Calu3 (cell line): ENCODE measurements at regions not wholly inside any gene's neighbourhood (a gene's known extent, or its start where the extent isn't known, plus 50 kb on each side); places are given as distances from the start of the nearest gene placed in this dataset.

ENCODE experiments used
- BruUV-seq: library from RNA; stranded (reverse); fragments of 400-500 nt; replicated peaks from 2 replicates; lab custom pipeline; 2021; lab: Mats Ljungman, UMichigan
- CTCF ChIA-PET: fragments of 300-600 bp; sonication (Branson Sonifier 250); formaldehyde crosslinking; loops from one replicate; lab custom pipeline; 2022; ENCODE audit warnings: antibody characterized with exemption; lab: Charles Lee
- DNase-seq: peaks from one replicate; pipeline ENCODE4 v3.0.0; 2022
- H3K27ac Mint-ChIP-seq: one replicate; pipeline ENCODE4 v1.8.0; 2022; ENCODE audit warnings: mixed read lengths; ENCODE audit not compliant: unreplicated experiment
- H3K27me3 Mint-ChIP-seq: one replicate; pipeline ENCODE4 v1.8.0; 2022; ENCODE audit warnings: mixed read lengths; ENCODE audit not compliant: unreplicated experiment
- H3K36me3 Mint-ChIP-seq: one replicate; pipeline ENCODE4 v1.8.0; 2022; ENCODE audit warnings: mild to moderate bottlenecking, moderate library complexity, mixed read lengths; ENCODE audit not compliant: insufficient read depth, unreplicated experiment
- H3K4me1 Mint-ChIP-seq: one replicate; pipeline ENCODE4 v1.8.0; 2022; ENCODE audit warnings: mild to moderate bottlenecking, low read depth, mixed read lengths; ENCODE audit not compliant: unreplicated experiment
- H3K4me3 Mint-ChIP-seq: one replicate; pipeline ENCODE4 v1.8.0; 2022; ENCODE audit warnings: mild to moderate bottlenecking, low read depth, moderate library complexity, mixed read lengths; ENCODE audit not compliant: unreplicated experiment
- H3K9me3 Mint-ChIP-seq: one replicate; pipeline ENCODE4 v1.8.0; 2022; ENCODE audit warnings: low read depth, mixed read lengths; ENCODE audit not compliant: unreplicated experiment
- intact Hi-C: fragments of 100-400 bp; cut with micrococcal nuclease; formaldehyde crosslinking; loops from one replicate; pipeline ENCODE4 v1.10.0; 2022; ENCODE audit not compliant: unreplicated experiment
- TF ChIP-seq, protein P1 (sequence below): fragments of 200-600 bp; IDR thresholded peaks from one replicate; pipeline ENCODE4 v1.8.0; 2022; ENCODE audit warnings: antibody characterized with exemption; ENCODE audit not compliant: unreplicated experiment

DNA sequence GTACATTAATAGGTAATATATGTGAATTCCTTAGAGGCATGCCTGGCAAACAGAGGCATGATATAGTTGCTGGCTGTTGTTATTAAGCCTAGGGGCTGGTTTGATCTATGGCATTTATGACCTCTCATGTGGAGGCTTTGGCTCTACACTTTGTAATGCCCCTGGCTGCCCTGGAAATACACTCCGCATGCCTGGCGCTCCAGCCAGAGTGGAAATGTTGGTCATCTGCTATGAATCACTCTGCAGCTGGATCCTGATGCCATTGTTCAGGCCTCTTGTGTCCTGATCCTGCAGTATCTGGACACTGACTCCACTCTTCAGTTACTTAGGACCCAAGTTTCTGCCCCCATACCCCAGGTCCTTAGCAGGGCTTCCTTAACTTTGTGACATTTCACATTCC lies 200.5 kb upstream of the PCSK2 start:
- no TSS peak for BruUV-seq
- intact Hi-C loops = no loop called here
- peaks cover 4% of the 10 kb centered on the region for H3K36me3 Mint-ChIP-seq
- TF ChIP-seq, protein P1, sequence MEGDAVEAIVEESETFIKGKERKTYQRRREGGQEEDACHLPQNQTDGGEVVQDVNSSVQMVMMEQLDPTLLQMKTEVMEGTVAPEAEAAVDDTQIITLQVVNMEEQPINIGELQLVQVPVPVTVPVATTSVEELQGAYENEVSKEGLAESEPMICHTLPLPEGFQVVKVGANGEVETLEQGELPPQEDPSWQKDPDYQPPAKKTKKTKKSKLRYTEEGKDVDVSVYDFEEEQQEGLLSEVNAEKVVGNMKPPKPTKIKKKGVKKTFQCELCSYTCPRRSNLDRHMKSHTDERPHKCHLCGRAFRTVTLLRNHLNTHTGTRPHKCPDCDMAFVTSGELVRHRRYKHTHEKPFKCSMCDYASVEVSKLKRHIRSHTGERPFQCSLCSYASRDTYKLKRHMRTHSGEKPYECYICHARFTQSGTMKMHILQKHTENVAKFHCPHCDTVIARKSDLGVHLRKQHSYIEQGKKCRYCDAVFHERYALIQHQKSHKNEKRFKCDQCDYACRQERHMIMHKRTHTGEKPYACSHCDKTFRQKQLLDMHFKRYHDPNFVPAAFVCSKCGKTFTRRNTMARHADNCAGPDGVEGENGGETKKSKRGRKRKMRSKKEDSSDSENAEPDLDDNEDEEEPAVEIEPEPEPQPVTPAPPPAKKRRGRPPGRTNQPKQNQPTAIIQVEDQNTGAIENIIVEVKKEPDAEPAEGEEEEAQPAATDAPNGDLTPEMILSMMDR = no peak
- CTCF ChIA-PET = no interaction called here
- no peak for DNase-seq
- H3K4me1 Mint-ChIP-seq = no peaks in the 10 kb centered on the region
- H3K27me3 Mint-ChIP-seq = peaks cover 16% of the 10 kb centered on the region
- H3K27ac Mint-ChIP-seq = no peak overlapping the region
- no peak overlapping the region for H3K4me3 Mint-ChIP-seq
- H3K9me3 Mint-ChIP-seq = no peaks in the 10 kb centered on the region

GRCh38 chr20:17029698-17030097 lies 197.1 kb upstream of the PCSK2 start:
- H3K4me1 Mint-ChIP-seq = no peaks in the 10 kb centered on the region
- TF ChIP-seq, protein P1 = no peak
- no peak for DNase-seq
- H3K36me3 Mint-ChIP-seq = peaks cover 4% of the 10 kb centered on the region
- no peak overlapping the region for H3K4me3 Mint-ChIP-seq
- no TSS peak for BruUV-seq
- CTCF ChIA-PET = no interaction called here
- intact Hi-C loops = no loop called here
- H3K27ac Mint-ChIP-seq = no peak overlapping the region
- peaks cover 18% of the 10 kb centered on the region for H3K27me3 Mint-ChIP-seq
- H3K9me3 Mint-ChIP-seq = no peaks in the 10 kb centered on the region

DNA sequence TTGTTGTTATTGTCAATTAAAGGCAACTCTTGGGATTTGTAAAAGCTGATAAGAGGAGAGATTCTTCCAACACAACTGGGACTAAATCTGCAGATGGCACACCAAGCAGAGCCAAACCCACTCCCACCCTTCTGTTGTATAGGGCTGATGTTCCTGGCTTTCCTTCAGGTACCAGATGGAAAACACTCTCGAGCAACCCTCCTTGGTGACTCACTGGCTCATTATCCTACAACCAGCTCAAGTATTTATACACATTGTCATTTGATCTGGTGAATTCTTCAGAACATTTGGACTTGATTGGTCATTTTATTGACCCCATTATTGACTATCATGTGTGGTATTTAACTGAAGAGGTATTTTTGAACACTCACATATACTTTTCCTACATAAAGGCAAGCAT lies 190.3 kb upstream of the PCSK2 start:
- Mint-ChIP-seq H3K36me3 (no peaks in the 10 kb centered on the region), H3K9me3 (no peaks in the 10 kb centered on the region), H3K27ac (no peak overlapping the region), H3K27me3 (no peaks in the 10 kb centered on the region), H3K4me1 (no peaks in the 10 kb centered on the region), H3K4me3 (no peak overlapping the region)
- no peak for DNase-seq
- CTCF ChIA-PET = no interaction called here
- intact Hi-C loops = no loop called here
- BruUV-seq = no TSS peak
- TF ChIP-seq, protein P1 = no peak

- Mint-ChIP-seq H3K27me3 (no peaks in the 10 kb centered on the region), H3K4me1 (no peaks in the 10 kb centered on the region), H3K9me3 (no peaks in the 10 kb centered on the region), H3K27ac (no peak overlapping the region), H3K36me3 (no peaks in the 10 kb centered on the region), H3K4me3 (no peak overlapping the region)
- no peak for DNase-seq
- BruUV-seq = no TSS peak
- TF ChIP-seq, protein P1 = no peak
- intact Hi-C loops = no loop called here
- CTCF ChIA-PET = no interaction called here
Observed at GRCh38 chr20:17042122-17042521, 184.7 kb upstream of the PCSK2 start.
